ENCODE measurements at regions not wholly inside any gene's neighbourhood (a gene's known extent, or its start where the extent isn't known, plus 50 kb on each side); places are given as distances from the start of the nearest gene placed in this dataset.

DNA sequence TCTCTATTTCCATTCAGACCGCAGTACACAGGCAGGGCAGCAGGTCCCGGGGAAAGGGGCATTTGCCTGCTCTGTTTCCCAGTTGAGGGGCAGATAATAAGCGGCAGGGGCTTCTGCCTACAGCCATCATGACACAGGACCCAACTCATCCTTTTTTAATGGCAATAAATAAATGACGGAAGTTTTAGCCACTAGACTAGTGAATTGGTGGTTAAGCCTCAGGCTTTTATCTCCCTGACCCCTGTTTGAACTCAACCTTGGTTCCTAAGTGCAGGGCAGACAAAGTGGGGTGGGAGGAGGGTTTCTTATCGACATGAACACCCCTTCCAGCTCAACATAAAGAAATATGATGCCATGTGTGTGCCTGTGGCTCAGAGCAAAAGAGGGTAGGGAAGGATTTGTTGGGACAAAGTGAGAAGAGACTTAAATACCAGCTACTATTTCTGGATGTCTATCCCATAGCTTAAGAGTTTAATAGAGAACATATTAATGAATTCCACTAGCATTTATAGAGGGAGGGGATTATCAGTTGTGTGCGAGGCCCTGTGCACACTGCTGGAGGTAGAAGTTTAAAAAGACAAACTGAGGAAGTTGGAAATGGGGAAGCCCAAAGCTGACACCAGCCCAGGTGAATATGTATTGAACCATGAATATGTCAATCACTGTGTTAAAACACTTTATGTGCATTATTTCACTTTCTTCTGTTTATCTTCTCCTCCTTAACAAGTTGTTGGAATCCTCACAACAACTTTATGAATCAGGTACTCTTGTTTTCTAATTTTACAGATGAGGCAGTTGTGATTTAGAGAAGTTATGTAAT lies 939.4 kb downstream of the MCTP2 start (continued):
- TF ChIP-seq, protein P1, sequence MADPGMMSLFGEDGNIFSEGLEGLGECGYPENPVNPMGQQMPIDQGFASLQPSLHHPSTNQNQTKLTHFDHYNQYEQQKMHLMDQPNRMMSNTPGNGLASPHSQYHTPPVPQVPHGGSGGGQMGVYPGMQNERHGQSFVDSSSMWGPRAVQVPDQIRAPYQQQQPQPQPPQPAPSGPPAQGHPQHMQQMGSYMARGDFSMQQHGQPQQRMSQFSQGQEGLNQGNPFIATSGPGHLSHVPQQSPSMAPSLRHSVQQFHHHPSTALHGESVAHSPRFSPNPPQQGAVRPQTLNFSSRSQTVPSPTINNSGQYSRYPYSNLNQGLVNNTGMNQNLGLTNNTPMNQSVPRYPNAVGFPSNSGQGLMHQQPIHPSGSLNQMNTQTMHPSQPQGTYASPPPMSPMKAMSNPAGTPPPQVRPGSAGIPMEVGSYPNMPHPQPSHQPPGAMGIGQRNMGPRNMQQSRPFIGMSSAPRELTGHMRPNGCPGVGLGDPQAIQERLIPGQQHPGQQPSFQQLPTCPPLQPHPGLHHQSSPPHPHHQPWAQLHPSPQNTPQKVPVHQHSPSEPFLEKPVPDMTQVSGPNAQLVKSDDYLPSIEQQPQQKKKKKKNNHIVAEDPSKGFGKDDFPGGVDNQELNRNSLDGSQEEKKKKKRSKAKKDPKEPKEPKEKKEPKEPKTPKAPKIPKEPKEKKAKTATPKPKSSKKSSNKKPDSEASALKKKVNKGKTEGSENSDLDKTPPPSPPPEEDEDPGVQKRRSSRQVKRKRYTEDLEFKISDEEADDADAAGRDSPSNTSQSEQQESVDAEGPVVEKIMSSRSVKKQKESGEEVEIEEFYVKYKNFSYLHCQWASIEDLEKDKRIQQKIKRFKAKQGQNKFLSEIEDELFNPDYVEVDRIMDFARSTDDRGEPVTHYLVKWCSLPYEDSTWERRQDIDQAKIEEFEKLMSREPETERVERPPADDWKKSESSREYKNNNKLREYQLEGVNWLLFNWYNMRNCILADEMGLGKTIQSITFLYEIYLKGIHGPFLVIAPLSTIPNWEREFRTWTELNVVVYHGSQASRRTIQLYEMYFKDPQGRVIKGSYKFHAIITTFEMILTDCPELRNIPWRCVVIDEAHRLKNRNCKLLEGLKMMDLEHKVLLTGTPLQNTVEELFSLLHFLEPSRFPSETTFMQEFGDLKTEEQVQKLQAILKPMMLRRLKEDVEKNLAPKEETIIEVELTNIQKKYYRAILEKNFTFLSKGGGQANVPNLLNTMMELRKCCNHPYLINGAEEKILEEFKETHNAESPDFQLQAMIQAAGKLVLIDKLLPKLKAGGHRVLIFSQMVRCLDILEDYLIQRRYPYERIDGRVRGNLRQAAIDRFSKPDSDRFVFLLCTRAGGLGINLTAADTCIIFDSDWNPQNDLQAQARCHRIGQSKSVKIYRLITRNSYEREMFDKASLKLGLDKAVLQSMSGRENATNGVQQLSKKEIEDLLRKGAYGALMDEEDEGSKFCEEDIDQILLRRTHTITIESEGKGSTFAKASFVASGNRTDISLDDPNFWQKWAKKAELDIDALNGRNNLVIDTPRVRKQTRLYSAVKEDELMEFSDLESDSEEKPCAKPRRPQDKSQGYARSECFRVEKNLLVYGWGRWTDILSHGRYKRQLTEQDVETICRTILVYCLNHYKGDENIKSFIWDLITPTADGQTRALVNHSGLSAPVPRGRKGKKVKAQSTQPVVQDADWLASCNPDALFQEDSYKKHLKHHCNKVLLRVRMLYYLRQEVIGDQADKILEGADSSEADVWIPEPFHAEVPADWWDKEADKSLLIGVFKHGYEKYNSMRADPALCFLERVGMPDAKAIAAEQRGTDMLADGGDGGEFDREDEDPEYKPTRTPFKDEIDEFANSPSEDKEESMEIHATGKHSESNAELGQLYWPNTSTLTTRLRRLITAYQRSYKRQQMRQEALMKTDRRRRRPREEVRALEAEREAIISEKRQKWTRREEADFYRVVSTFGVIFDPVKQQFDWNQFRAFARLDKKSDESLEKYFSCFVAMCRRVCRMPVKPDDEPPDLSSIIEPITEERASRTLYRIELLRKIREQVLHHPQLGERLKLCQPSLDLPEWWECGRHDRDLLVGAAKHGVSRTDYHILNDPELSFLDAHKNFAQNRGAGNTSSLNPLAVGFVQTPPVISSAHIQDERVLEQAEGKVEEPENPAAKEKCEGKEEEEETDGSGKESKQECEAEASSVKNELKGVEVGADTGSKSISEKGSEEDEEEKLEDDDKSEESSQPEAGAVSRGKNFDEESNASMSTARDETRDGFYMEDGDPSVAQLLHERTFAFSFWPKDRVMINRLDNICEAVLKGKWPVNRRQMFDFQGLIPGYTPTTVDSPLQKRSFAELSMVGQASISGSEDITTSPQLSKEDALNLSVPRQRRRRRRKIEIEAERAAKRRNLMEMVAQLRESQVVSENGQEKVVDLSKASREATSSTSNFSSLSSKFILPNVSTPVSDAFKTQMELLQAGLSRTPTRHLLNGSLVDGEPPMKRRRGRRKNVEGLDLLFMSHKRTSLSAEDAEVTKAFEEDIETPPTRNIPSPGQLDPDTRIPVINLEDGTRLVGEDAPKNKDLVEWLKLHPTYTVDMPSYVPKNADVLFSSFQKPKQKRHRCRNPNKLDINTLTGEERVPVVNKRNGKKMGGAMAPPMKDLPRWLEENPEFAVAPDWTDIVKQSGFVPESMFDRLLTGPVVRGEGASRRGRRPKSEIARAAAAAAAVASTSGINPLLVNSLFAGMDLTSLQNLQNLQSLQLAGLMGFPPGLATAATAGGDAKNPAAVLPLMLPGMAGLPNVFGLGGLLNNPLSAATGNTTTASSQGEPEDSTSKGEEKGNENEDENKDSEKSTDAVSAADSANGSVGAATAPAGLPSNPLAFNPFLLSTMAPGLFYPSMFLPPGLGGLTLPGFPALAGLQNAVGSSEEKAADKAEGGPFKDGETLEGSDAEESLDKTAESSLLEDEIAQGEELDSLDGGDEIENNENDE (IDR thresholded peaks at IDR 0.05; ENCODE audit: insufficient replicate concordance, low read length), result no peak
- TF ChIP-seq BCL11A (IDR thresholded peaks at IDR 0.05; ENCODE audit: low read depth in 2 of 2, low read length in 2 of 2) (no peak), HDAC6 (IDR thresholded peaks at IDR 0.05; ENCODE audit: low read depth, low read length) (no peak), ZNF274 (IDR thresholded peaks at IDR 0.05; ENCODE audit: borderline replicate concordance, extremely low read depth, low read length) (no peak)

All from H1 (cell line).